Keratinocyte (primary cell): ENCODE measurements at regions not wholly inside any gene's neighbourhood (a gene's known extent, or its start where the extent isn't known, plus 50 kb on each side); places are given as distances from the start of the nearest gene placed in this dataset.

Experiments
- DNase-seq: peaks from one replicate; pipeline ENCODE4 v3.0.0-alpha.2; 2011; ENCODE audit warnings: low read depth, missing footprints, low spot score
- FAIRE-seq: peaks from 2 replicates; lab custom pipeline; 2011; peaks lifted over from hg19 to GRCh38; lab: Jason Lieb, UNC
- H2AFZ ChIP-seq: 2 replicates; pipeline ENCODE4 v1.6.0; 2012; ENCODE audit warnings: low read length, control low read depth, inconsistent platforms; ENCODE audit not compliant: control insufficient read depth
- H3K27ac ChIP-seq: 2 replicates; pipeline ENCODE4 v1.5.1; 2011; ENCODE audit warnings: low read length; ENCODE audit not compliant: control insufficient read depth, insufficient read depth
- H3K27me3 ChIP-seq: 3 replicates; pipeline ENCODE4 v1.6.0; 2011; ENCODE audit warnings: low read length; ENCODE audit not compliant: control insufficient read depth, insufficient read depth; ENCODE audit errors: extremely low read depth
- H3K36me3 ChIP-seq, 2 experiments: 2 replicates in 1 of 2; 3 replicates in 1 of 2; pipeline ENCODE4 v1.5.1; 2011; ENCODE audit warnings: low read length in 2 of 2, mild to moderate bottlenecking in 1 of 2; ENCODE audit not compliant: control insufficient read depth in 2 of 2, insufficient read depth in 2 of 2; ENCODE audit errors: extremely low read depth in 1 of 2
- H3K4me1 ChIP-seq: 3 replicates; pipeline ENCODE4 v1.5.1; 2011; ENCODE audit warnings: low read length; ENCODE audit not compliant: control insufficient read depth, insufficient read depth; ENCODE audit errors: extremely low read depth
- H3K4me2 ChIP-seq: 3 replicates; pipeline ENCODE4 v1.6.0; 2011; ENCODE audit warnings: low read depth, low read length; ENCODE audit not compliant: control insufficient read depth, insufficient read depth; ENCODE audit errors: extremely low read depth
- H3K4me3 ChIP-seq, 3 experiments: fragments of 200-600 bp in 1 of 3; sonication (generic) in 1 of 3; 2 replicates in 2 of 3; 3 replicates in 1 of 3; pipeline ENCODE4 v1.5.1; 2011 to 2016; ENCODE audit warnings: low read length in 3 of 3, mild to moderate bottlenecking in 3 of 3, control low read depth in 2 of 3, inconsistent platforms in 1 of 3, low read depth in 1 of 3, mixed read lengths in 1 of 3, mixed run types in 1 of 3, moderate library complexity in 1 of 3; ENCODE audit not compliant: control insufficient read depth in 2 of 3, insufficient read depth in 2 of 3; ENCODE audit errors: extremely low read depth in 1 of 3
- H3K79me2 ChIP-seq: 2 replicates; pipeline ENCODE4 v1.6.0; 2012; ENCODE audit warnings: low read length; ENCODE audit not compliant: control insufficient read depth, insufficient read depth
- H3K9ac ChIP-seq: 3 replicates; pipeline ENCODE4 v1.6.0; 2011; ENCODE audit warnings: low read length; ENCODE audit not compliant: control insufficient read depth, insufficient read depth; ENCODE audit errors: extremely low read depth
- H3K9me1 ChIP-seq: 3 replicates; pipeline ENCODE4 v1.6.0; 2011; ENCODE audit warnings: low read length; ENCODE audit not compliant: control insufficient read depth, insufficient read depth; ENCODE audit errors: extremely low read depth
- H3K9me3 ChIP-seq: 2 replicates; pipeline ENCODE4 v1.5.1; 2012; ENCODE audit warnings: low read depth, low read length; ENCODE audit not compliant: control insufficient read depth
- H4K20me1 ChIP-seq: 3 replicates; pipeline ENCODE4 v1.6.0; 2011; ENCODE audit warnings: low read length; ENCODE audit not compliant: control insufficient read depth, insufficient read depth; ENCODE audit errors: extremely low read depth
- CTCF ChIP-seq, 3 experiments: IDR thresholded peaks in 1 of 3; conservative IDR thresholded peaks in 1 of 3; optimal IDR thresholded peaks in 1 of 3; 2 replicates in 2 of 3; 3 replicates in 1 of 3; pipeline versions ENCODE3 to v1.5.1; 2011; ENCODE audit warnings: low read length in 3 of 3, mild to moderate bottlenecking in 3 of 3, moderate library complexity in 2 of 3, control low read depth in 1 of 3, inconsistent platforms in 1 of 3; ENCODE audit not compliant: insufficient read depth in 2 of 3; ENCODE audit errors: extremely low read depth in 1 of 3
- EZH2 ChIP-seq: IDR thresholded peaks from one replicate; pipeline ENCODE4 v1.6.1; 2012; ENCODE audit warnings: inconsistent platforms, mild to moderate bottlenecking, low read length, moderate library complexity
- dilution Hi-C: fragments of 300-500 bp; cut with MboI; formaldehyde crosslinking; loops from one replicate; pipeline ENCODE4 v1.7.0; 2020; ENCODE audit warnings: low sequenced_read_pairs; ENCODE audit not compliant: extremely low pct_ligation_motif_present

- H3K4me3 ChIP-seq = no peak overlapping the region
- H3K36me3 ChIP-seq = no peaks in the 10 kb centered on the region
- DNase-seq (no peak), FAIRE-seq (no peak)
- H3K4me2 ChIP-seq = no peak overlapping the region
- no peaks in the 10 kb centered on the region for H3K9me3 ChIP-seq
- H3K27me3 ChIP-seq = no peaks in the 10 kb centered on the region
- no peak overlapping the region for H3K27ac ChIP-seq
- H4K20me1 ChIP-seq = no peaks in the 10 kb centered on the region
- dilution Hi-C loops = no loop called here
- no peaks in the 10 kb centered on the region for H3K4me1 ChIP-seq
- H2AFZ ChIP-seq = no peak overlapping the region
- no peaks in the 10 kb centered on the region for H3K79me2 ChIP-seq
- TF ChIP-seq CTCF (optimal IDR thresholded peaks at IDR 0.05 in 1 of 3, IDR thresholded peaks at IDR 0.05 in 1 of 3, conservative IDR thresholded peaks at IDR 0.05 in 1 of 3; ENCODE audit: extremely low read depth in 1 of 3, insufficient read depth in 2 of 3, low read length in 3 of 3) (no peak), EZH2 (no peak)
- H3K9ac ChIP-seq = no peak overlapping the region
- no peaks in the 10 kb centered on the region for H3K9me1 ChIP-seq
Observed at GRCh38 chr7:25911738-25912607, 240.0 kb upstream of the NFE2L3 start.

- Histone ChIP-seq H4K20me1 (no peaks in the 10 kb centered on the region), H3K4me3 (no peak overlapping the region), H3K9me1 (no peaks in the 10 kb centered on the region), H3K9me3 (no peaks in the 10 kb centered on the region), H3K27me3 (no peaks in the 10 kb centered on the region), H3K9ac (no peak overlapping the region), H3K4me2 (no peak overlapping the region), H3K79me2 (no peaks in the 10 kb centered on the region), H2AFZ (no peak overlapping the region), H3K27ac (no peak overlapping the region), H3K4me1 (no peaks in the 10 kb centered on the region), H3K36me3 (no peaks in the 10 kb centered on the region)
- no peak for DNase-seq
- TF ChIP-seq EZH2 (no peak), CTCF (optimal IDR thresholded peaks at IDR 0.05 in 1 of 3, IDR thresholded peaks at IDR 0.05 in 1 of 3, conservative IDR thresholded peaks at IDR 0.05 in 1 of 3; ENCODE audit: extremely low read depth in 1 of 3, insufficient read depth in 2 of 3, low read length in 3 of 3) (no peak)
- no peak for FAIRE-seq
- dilution Hi-C loops = no loop called here
Observed at GRCh38 chr7:25913598-25914224, 238.3 kb upstream of the NFE2L3 start.
